WTC11 (cell line): ENCODE measurements at regions not wholly inside any gene's neighbourhood (a gene's known extent, or its start where the extent isn't known, plus 50 kb on each side); places are given as distances from the start of the nearest gene placed in this dataset.

Source experiments
- ATAC-seq: fragments of 200-7000 bp; cut with Tn5 transposase; 2 replicates; pipeline ENCODE4 v1.10.0; 2021; ENCODE audit warnings: mild to moderate bottlenecking, moderate library complexity
- CTCF ChIA-PET: fragments of 300-600 bp; sonication (Branson Sonifier 250); formaldehyde crosslinking; loops from one replicate; lab custom pipeline; 2021; ENCODE audit warnings: antibody characterized with exemption; lab: Charles Lee
- POLR2A ChIA-PET: fragments of 350-600 bp; sonication (Branson Sonifier 250); formaldehyde crosslinking; loops from one replicate; lab custom pipeline; 2021; ENCODE audit warnings: antibody characterized with exemption; lab: Charles Lee
- DNase-seq: peaks from one replicate; pipeline ENCODE4 v3.0.0; 2021; ENCODE audit warnings: low spot score
- H3K27ac Mint-ChIP-seq: 2 replicates; pipeline ENCODE4 v1.8.0; 2021; ENCODE audit warnings: mixed read lengths
- H3K27me3 Mint-ChIP-seq: 2 replicates; pipeline ENCODE4 v1.8.0; 2021; ENCODE audit warnings: low read depth, mild to moderate bottlenecking, moderate library complexity, mixed read lengths
- H3K36me3 Mint-ChIP-seq: 2 replicates; pipeline ENCODE4 v1.8.0; 2021; ENCODE audit warnings: mixed read lengths
- H3K4me1 Mint-ChIP-seq: 2 replicates; pipeline ENCODE4 v1.8.0; 2022; ENCODE audit warnings: mixed read lengths
- H3K4me3 Mint-ChIP-seq: 2 replicates; pipeline ENCODE4 v1.8.0; 2021; ENCODE audit warnings: mild to moderate bottlenecking, moderate library complexity, mixed read lengths
- H3K9me3 Mint-ChIP-seq: 2 replicates; pipeline ENCODE4 v1.8.0; 2021; ENCODE audit warnings: mixed read lengths
- ATF1 ChIP-seq: sonication (generic); formaldehyde crosslinking; IDR thresholded peaks from 2 replicates; pipeline ENCODE4 v1.8.1; 2023; ENCODE audit warnings: mild to moderate bottlenecking, moderate library complexity, missing genetic modification reagents
- ATF3 ChIP-seq: sonication (generic); formaldehyde crosslinking; conservative IDR thresholded peaks from 2 replicates; pipeline ENCODE4 v1.8.1; 2022; ENCODE audit warnings: mild to moderate bottlenecking, missing genetic modification reagents
- E2F5 ChIP-seq: sonication (generic); formaldehyde crosslinking; IDR thresholded peaks from 2 replicates; pipeline ENCODE4 v1.8.1; 2022; ENCODE audit warnings: mild to moderate bottlenecking, moderate library complexity, missing genetic modification reagents
- GABPB1 ChIP-seq: sonication (generic); formaldehyde crosslinking; IDR thresholded peaks from 2 replicates; pipeline ENCODE4 v1.8.1; 2023; ENCODE audit warnings: mild to moderate bottlenecking, missing genetic modification reagents
- GRHL2 ChIP-seq: fragments of 250-450 bp; sonication (Bioruptor Pico); IDR thresholded peaks from 2 replicates; pipeline ENCODE4 v1.8.0; 2022; ENCODE audit warnings: mild to moderate bottlenecking, moderate library complexity; ENCODE audit not compliant: insufficient replicate concordance, severe bottlenecking
- IRF2 ChIP-seq: sonication (generic); formaldehyde crosslinking; IDR thresholded peaks from 2 replicates; pipeline ENCODE4 v1.8.0; 2022; ENCODE audit warnings: low read depth, missing genetic modification reagents, borderline replicate concordance
- KAT7 ChIP-seq: sonication (generic); formaldehyde crosslinking; IDR thresholded peaks from 2 replicates; pipeline ENCODE4 v1.8.1; 2023; ENCODE audit warnings: missing genetic modification reagents, mild to moderate bottlenecking, borderline replicate concordance
- MAX ChIP-seq: sonication (generic); formaldehyde crosslinking; IDR thresholded peaks from 2 replicates; pipeline ENCODE4 v1.8.0; 2022; ENCODE audit warnings: mild to moderate bottlenecking, missing genetic modification reagents
- NFYB ChIP-seq: sonication (generic); formaldehyde crosslinking; conservative IDR thresholded peaks from 2 replicates; pipeline ENCODE4 v1.8.0; 2022; ENCODE audit warnings: low read depth, missing genetic modification reagents
- OVOL2 ChIP-seq: fragments of 250-450 bp; sonication (Bioruptor Pico); IDR thresholded peaks from 2 replicates; pipeline ENCODE4 v1.9.0; 2021; ENCODE audit warnings: mild to moderate bottlenecking, borderline replicate concordance
- RELA ChIP-seq: sonication (generic); formaldehyde crosslinking; IDR thresholded peaks from 2 replicates; pipeline ENCODE4 v1.8.1; 2022; ENCODE audit warnings: missing genetic modification reagents, mild to moderate bottlenecking, borderline replicate concordance
- SOX15 ChIP-seq: fragments of 250-450 bp; sonication (Bioruptor Pico); IDR thresholded peaks from 2 replicates; pipeline ENCODE4 v1.9.0; 2021; ENCODE audit warnings: mild to moderate bottlenecking
- TEAD4 ChIP-seq: sonication (generic); formaldehyde crosslinking; IDR thresholded peaks from 2 replicates; pipeline ENCODE4 v1.8.0; 2022; ENCODE audit warnings: mild to moderate bottlenecking, missing genetic modification reagents
- ZBTB21 ChIP-seq: sonication (generic); formaldehyde crosslinking; IDR thresholded peaks from 2 replicates; pipeline ENCODE4 v1.8.1; 2023; ENCODE audit warnings: mild to moderate bottlenecking, missing genetic modification reagents, borderline replicate concordance
- ZMAT4 ChIP-seq: fragments of 250-450 bp; sonication (Bioruptor Pico); IDR thresholded peaks from 2 replicates; pipeline ENCODE4 v1.9.0; 2021; ENCODE audit warnings: mild to moderate bottlenecking
- ZNF396 ChIP-seq: fragments of 250-450 bp; sonication (Bioruptor Pico); IDR thresholded peaks from 2 replicates; pipeline ENCODE4 v1.8.0; 2021; ENCODE audit warnings: mild to moderate bottlenecking, moderate library complexity, borderline replicate concordance
- ZNF416 ChIP-seq: fragments of 250-450 bp; sonication (Bioruptor Pico); IDR thresholded peaks from 2 replicates; pipeline ENCODE4 v1.9.0; 2021; ENCODE audit warnings: mild to moderate bottlenecking, inconsistent platforms
- ZNF423 ChIP-seq: fragments of 250-450 bp; sonication (Bioruptor Pico); IDR thresholded peaks from 2 replicates; pipeline ENCODE4 v2.1.2; 2022; ENCODE audit warnings: mild to moderate bottlenecking, moderate library complexity
- TF ChIP-seq, protein P1 (sequence below): sonication (generic); formaldehyde crosslinking; IDR thresholded peaks from 2 replicates; pipeline ENCODE4 v1.8.1; 2023; ENCODE audit warnings: mild to moderate bottlenecking, moderate library complexity, missing genetic modification reagents
- TF ChIP-seq, protein P2 (sequence below): fragments of 250-450 bp; sonication (Bioruptor Pico); IDR thresholded peaks from 2 replicates; pipeline ENCODE4 v1.8.0; 2021; ENCODE audit warnings: mild to moderate bottlenecking
- TF ChIP-seq, protein P3 (sequence below): sonication (generic); formaldehyde crosslinking; IDR thresholded peaks from 2 replicates; pipeline ENCODE4 v1.8.1; 2023; ENCODE audit warnings: mild to moderate bottlenecking, missing genetic modification reagents

GRCh38 chr11:116560589-116560988 lies 212.2 kb downstream of the BUD13 start (continued):
- no peak for TF ChIP-seq MAX

GRCh38 chr11:116558504-116559211 lies 214.1 kb downstream of the BUD13 start:
- CTCF ChIA-PET: interaction anchor here (1.1 to 2.9 kb wide), 4 partner anchors 38 to 83 kb away, joined by 3 to 11 read pairs (median 3); no protein-coding TSS in a partner anchor
- Mint-ChIP-seq H3K9me3 (peaks cover 10% of the 10 kb centered on the region; the same call in 1 of the 2 replicates), H3K27me3 (peaks cover 14% of the 10 kb centered on the region), H3K4me3 (no peak overlapping the region), H3K36me3 (no peaks in the 10 kb centered on the region)
- no peak for ATAC-seq
- DNase-seq: no peak
- POLR2A ChIA-PET: no interaction called here
- no peak for TF ChIP-seq ZNF396
- TF ChIP-seq, all 79 proteins: peak for 0
- no peak overlapping the region for H3K27ac Mint-ChIP-seq
- peaks cover 3% of the 10 kb centered on the region; the same call in 1 of the 2 replicates for H3K4me1 Mint-ChIP-seq

- Mint-ChIP-seq H3K27ac (no peak overlapping the region), H3K27me3 (peaks cover 12% of the 10 kb centered on the region), H3K9me3 (peaks cover 10% of the 10 kb centered on the region; the same call in 1 of the 2 replicates), H3K4me1 (peaks cover 3% of the 10 kb centered on the region; the same call in 1 of the 2 replicates), H3K4me3 (no peak overlapping the region), H3K36me3 (no peaks in the 10 kb centered on the region)
- POLR2A ChIA-PET: no interaction called here
- TF ChIP-seq E2F5 (CRISPR knock-in tag): no peak
- TF ChIP-seq KAT7 (CRISPR knock-in tag): no peak
- CTCF ChIA-PET: no interaction called here
- ATAC-seq (no peak), DNase-seq (no peak)
Observed at GRCh38 chr11:116557282-116557681, 215.5 kb downstream of the BUD13 start.

- no peak overlapping the region for H3K4me3 Mint-ChIP-seq
- ATAC-seq (no peak), DNase-seq (no peak)
- no peaks in the 10 kb centered on the region for H3K36me3 Mint-ChIP-seq
- no peak for TF ChIP-seq ZNF416 (CRISPR knock-in tag)
- TF ChIP-seq IRF2: no peak
- no peak for TF ChIP-seq TEAD4
- TF ChIP-seq RELA (CRISPR knock-in tag): no peak
- no peak for TF ChIP-seq ZBTB21 (CRISPR knock-in tag)
- TF ChIP-seq ZNF423: no peak
- no peak for TF ChIP-seq ATF3 (CRISPR knock-in tag)
- TF ChIP-seq ZMAT4 (CRISPR knock-in tag): no peak
- TF ChIP-seq OVOL2 (CRISPR knock-in tag): no peak
- TF ChIP-seq ZNF396: no peak
- TF ChIP-seq, protein P1, sequence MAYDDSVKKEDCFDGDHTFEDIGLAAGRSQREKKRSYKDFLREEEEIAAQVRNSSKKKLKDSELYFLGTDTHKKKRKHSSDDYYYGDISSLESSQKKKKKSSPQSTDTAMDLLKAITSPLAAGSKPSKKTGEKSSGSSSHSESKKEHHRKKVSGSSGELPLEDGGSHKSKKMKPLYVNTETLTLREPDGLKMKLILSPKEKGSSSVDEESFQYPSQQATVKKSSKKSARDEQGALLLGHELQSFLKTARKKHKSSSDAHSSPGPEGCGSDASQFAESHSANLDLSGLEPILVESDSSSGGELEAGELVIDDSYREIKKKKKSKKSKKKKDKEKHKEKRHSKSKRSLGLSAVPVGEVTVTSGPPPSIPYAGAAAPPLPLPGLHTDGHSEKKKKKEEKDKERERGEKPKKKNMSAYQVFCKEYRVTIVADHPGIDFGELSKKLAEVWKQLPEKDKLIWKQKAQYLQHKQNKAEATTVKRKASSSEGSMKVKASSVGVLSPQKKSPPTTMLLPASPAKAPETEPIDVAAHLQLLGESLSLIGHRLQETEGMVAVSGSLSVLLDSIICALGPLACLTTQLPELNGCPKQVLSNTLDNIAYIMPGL (CRISPR knock-in tag): no peak
- TF ChIP-seq ATF1 (CRISPR knock-in tag): no peak
- no peak for TF ChIP-seq SOX15 (CRISPR knock-in tag)
- TF ChIP-seq, protein P2, sequence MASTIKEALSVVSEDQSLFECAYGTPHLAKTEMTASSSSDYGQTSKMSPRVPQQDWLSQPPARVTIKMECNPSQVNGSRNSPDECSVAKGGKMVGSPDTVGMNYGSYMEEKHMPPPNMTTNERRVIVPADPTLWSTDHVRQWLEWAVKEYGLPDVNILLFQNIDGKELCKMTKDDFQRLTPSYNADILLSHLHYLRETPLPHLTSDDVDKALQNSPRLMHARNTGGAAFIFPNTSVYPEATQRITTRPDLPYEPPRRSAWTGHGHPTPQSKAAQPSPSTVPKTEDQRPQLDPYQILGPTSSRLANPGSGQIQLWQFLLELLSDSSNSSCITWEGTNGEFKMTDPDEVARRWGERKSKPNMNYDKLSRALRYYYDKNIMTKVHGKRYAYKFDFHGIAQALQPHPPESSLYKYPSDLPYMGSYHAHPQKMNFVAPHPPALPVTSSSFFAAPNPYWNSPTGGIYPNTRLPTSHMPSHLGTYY (CRISPR knock-in tag): no peak
- no peak for TF ChIP-seq NFYB (CRISPR knock-in tag)
- TF ChIP-seq GABPB1 (CRISPR knock-in tag): no peak
- TF ChIP-seq, protein P3, sequence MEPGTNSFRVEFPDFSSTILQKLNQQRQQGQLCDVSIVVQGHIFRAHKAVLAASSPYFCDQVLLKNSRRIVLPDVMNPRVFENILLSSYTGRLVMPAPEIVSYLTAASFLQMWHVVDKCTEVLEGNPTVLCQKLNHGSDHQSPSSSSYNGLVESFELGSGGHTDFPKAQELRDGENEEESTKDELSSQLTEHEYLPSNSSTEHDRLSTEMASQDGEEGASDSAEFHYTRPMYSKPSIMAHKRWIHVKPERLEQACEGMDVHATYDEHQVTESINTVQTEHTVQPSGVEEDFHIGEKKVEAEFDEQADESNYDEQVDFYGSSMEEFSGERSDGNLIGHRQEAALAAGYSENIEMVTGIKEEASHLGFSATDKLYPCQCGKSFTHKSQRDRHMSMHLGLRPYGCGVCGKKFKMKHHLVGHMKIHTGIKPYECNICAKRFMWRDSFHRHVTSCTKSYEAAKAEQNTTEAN: no peak
- TF ChIP-seq GRHL2 (CRISPR knock-in tag): no peak
- POLR2A ChIA-PET: no interaction called here
- H3K27ac Mint-ChIP-seq: no peak overlapping the region; the same call in 1 of the 2 replicates
- H3K27me3 Mint-ChIP-seq: peaks cover 11% of the 10 kb centered on the region
- CTCF ChIA-PET: no interaction called here
- peaks cover 10% of the 10 kb centered on the region; the same call in 1 of the 2 replicates for H3K9me3 Mint-ChIP-seq
- H3K4me1 Mint-ChIP-seq: peaks cover 3% of the 10 kb centered on the region; the same call in 1 of the 2 replicates
Observed at GRCh38 chr11:116556483-116556882, 216.3 kb downstream of the BUD13 start.
